Lower leg skin (tissue), 3 donors: ENCODE measurements at regions not wholly inside any gene's neighbourhood (a gene's known extent, or its start where the extent isn't known, plus 50 kb on each side); places are given as distances from the start of the nearest gene placed in this dataset.

Source experiments
- POLR2A ChIP-seq, 2 donors: fragments of 450-650 bp; IDR thresholded peaks; one replicate each; pipeline ENCODE4 v1.6.1; 2016 to 2017; ENCODE audit warnings: antibody characterized with exemption in 2 of 2, mild to moderate bottlenecking in 1 of 2, moderate library complexity in 1 of 2
- TF ChIP-seq, protein P1 (sequence below), 3 donors: fragments of 450-650 bp; IDR thresholded peaks; one replicate each; pipeline ENCODE4 v1.5.1; 2016; ENCODE audit warnings: antibody characterized with exemption in 3 of 3, mild to moderate bottlenecking in 3 of 3, moderate library complexity in 2 of 3

DNA sequence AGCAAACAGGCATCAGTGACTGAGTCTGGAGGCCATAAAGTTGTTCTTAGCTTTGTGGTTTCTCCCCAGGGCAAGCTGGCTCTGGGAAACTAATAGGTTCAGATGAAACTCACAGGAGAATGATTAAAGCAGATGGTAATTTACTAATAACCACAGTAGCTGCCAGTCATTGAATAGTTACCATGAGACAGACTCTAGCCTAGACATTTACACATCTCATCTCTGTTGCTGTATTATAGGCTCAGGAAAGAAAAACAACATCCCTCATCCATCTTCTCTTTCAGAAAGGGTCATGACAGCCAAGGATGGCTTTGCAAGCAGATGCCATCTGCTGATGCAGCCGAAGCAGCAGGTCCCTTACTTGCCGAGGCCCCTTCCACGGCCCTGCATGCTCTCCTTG lies 314.0 kb upstream of the ID2 start:
- TF ChIP-seq, protein P1, sequence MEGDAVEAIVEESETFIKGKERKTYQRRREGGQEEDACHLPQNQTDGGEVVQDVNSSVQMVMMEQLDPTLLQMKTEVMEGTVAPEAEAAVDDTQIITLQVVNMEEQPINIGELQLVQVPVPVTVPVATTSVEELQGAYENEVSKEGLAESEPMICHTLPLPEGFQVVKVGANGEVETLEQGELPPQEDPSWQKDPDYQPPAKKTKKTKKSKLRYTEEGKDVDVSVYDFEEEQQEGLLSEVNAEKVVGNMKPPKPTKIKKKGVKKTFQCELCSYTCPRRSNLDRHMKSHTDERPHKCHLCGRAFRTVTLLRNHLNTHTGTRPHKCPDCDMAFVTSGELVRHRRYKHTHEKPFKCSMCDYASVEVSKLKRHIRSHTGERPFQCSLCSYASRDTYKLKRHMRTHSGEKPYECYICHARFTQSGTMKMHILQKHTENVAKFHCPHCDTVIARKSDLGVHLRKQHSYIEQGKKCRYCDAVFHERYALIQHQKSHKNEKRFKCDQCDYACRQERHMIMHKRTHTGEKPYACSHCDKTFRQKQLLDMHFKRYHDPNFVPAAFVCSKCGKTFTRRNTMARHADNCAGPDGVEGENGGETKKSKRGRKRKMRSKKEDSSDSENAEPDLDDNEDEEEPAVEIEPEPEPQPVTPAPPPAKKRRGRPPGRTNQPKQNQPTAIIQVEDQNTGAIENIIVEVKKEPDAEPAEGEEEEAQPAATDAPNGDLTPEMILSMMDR (IDR thresholded peaks at IDR 0.05), result no peak
- TF ChIP-seq POLR2A (IDR thresholded peaks at IDR 0.05), result no peak
